Lower leg skin (tissue), 4 donors: ENCODE measurements at regions not wholly inside any gene's neighbourhood (a gene's known extent, or its start where the extent isn't known, plus 50 kb on each side); places are given as distances from the start of the nearest gene placed in this dataset.

ENCODE experiments used
- DNase-seq, 2 donors: peaks; one replicate each; pipeline ENCODE4 v3.0.0-alpha.2; 2019; ENCODE audit warnings: low spot score in 2 of 2
- H3K4me3 ChIP-seq: fragments of 200-600 bp; sonication (generic); 2 replicates; pipeline ENCODE4 v1.5.1; 2017; ENCODE audit warnings: mild to moderate bottlenecking, low read depth; ENCODE audit not compliant: poor library complexity, severe bottlenecking
- POLR2A ChIP-seq, 2 donors: fragments of 450-650 bp; IDR thresholded peaks; one replicate each; pipeline ENCODE4 v1.6.1; 2016 to 2017; ENCODE audit warnings: antibody characterized with exemption in 2 of 2, mild to moderate bottlenecking in 1 of 2, moderate library complexity in 1 of 2
- WGBS, 2 donors: methylation state at CpG; one replicate each; pipeline ENCODE4 v1.1.5; 2018; 5-methylcytosine and 5-hydroxymethylcytosine counted together
- intact Hi-C: fragments of 100-400 bp; cut with DNase I; formaldehyde crosslinking; loops from one replicate; pipeline ENCODE4 v1.15.0; 2023; ENCODE audit warnings: low total_unique reads
- TF ChIP-seq, protein P1 (sequence below), 3 donors: fragments of 450-650 bp; IDR thresholded peaks; one replicate each; pipeline ENCODE4 v1.5.1; 2016; ENCODE audit warnings: antibody characterized with exemption in 3 of 3, mild to moderate bottlenecking in 3 of 3, moderate library complexity in 2 of 3

DNA sequence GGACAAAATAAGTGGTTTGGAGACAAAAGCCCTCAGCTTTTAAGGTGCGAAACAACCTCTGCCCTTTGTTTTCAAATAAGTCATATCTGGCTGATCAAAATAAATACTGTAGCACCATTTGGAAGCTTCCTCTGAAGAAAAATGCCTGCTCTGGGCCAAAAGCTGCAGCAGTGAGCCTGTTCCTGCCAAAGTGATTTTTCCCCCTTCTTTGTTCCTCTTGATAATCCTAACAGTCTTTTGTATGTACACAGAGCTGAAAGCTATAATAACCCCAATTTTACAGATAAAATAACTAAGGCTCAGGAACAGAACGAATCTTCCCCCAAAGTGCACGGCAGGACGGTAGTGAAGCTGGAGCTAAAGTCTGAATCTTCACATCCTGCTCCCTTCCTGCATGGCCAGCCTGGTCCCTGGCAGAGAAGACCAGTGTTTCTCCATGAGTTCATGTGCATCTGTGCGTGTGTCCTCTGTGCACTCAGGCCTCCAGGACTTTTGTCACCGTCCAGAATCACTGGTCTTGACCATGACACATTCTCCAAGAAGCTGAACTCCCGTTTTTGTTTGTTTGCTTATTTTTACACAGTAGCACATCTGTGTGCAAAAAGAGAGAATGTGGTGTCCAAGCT, 2114.1 kb upstream of the PIK3C3 start:
- DNase-seq: no peak
- 23 to 26% methylated on average over 7 of the region's 7 CpGs for WGBS, 2 donors
- H3K4me3 ChIP-seq: no peak overlapping the region
- intact Hi-C loops: no loop called here
- TF ChIP-seq, protein P1, sequence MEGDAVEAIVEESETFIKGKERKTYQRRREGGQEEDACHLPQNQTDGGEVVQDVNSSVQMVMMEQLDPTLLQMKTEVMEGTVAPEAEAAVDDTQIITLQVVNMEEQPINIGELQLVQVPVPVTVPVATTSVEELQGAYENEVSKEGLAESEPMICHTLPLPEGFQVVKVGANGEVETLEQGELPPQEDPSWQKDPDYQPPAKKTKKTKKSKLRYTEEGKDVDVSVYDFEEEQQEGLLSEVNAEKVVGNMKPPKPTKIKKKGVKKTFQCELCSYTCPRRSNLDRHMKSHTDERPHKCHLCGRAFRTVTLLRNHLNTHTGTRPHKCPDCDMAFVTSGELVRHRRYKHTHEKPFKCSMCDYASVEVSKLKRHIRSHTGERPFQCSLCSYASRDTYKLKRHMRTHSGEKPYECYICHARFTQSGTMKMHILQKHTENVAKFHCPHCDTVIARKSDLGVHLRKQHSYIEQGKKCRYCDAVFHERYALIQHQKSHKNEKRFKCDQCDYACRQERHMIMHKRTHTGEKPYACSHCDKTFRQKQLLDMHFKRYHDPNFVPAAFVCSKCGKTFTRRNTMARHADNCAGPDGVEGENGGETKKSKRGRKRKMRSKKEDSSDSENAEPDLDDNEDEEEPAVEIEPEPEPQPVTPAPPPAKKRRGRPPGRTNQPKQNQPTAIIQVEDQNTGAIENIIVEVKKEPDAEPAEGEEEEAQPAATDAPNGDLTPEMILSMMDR (IDR thresholded peaks at IDR 0.05): no peak
- TF ChIP-seq POLR2A (IDR thresholded peaks at IDR 0.05): no peak

DNA sequence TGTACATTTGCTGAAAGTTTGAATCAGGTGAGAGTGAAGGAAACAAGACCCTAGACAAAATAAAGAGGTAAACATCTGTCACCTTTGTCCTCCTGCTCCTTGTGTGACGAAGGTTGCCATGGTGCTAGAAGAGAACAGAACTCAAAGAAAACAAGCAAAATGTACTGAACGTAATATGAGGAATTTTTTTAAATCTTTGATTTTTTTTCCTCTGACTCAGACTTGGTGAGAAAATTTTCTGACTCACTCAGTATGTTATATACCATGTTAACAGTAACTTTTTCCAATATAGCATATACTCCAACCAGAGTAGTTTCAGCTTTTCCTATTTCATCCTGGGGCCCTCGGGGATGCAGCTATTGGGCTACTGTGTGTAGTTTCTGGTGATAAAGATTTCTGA, 2114.6 kb upstream of the PIK3C3 start:
- no peak overlapping the region for H3K4me3 ChIP-seq
- TF ChIP-seq, protein P1 (IDR thresholded peaks at IDR 0.05): no peak
- no peak for TF ChIP-seq POLR2A (IDR thresholded peaks at IDR 0.05)

DNA sequence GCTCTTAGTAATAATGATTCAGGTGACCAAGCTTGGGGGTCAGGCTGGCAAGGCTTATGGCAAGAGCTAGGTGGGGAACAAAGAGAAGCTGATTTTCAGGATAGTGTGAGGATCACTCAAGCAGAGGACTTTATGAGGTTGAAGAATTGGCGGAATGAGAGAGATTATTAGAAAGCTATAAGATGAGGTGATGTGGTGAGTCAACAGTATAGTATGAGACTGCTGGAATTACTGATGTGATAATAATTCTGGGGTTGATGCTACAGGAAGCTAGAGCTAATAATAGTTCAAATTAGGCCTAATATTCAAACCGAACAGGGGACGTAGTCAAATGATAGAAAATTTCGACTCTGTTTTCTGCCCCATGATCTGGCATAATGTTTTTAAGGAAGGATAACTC, 2115.3 kb upstream of the PIK3C3 start:
- intact Hi-C loops: no loop called here
- no peak overlapping the region for H3K4me3 ChIP-seq
- TF ChIP-seq, protein P1 (IDR thresholded peaks at IDR 0.05): no peak
- no peak for TF ChIP-seq POLR2A (IDR thresholded peaks at IDR 0.05)
- DNase-seq: no peak
- WGBS, 2 donors: 91 to 93% methylated on average over 4 of the region's 4 CpGs

More for the DNA sequence above, 2114.6 kb upstream of the PIK3C3 start:
- 82 to 84% methylated on average over 3 of the region's 3 CpGs for WGBS, 2 donors
- DNase-seq: no peak
- intact Hi-C loops: no loop called here

DNA sequence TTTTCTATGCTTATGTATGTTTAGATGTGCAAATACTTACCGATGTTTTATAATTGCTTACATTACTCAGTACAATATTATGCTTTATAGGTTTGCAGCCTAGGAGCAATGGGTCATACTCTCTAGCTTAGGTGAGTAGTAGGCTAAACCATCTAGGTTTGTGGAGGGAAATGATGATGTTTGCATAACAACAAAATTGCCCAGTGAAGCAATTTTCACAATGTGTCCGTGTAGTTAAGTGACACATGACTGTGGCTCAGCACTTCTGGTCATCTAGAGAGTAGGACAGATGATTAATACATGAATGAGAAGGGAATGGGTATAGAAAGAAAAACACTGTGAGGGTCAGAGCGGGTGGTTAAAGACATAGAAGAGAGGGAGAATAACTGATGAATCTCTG, 2116.2 kb upstream of the PIK3C3 start:
- 91 to 96% methylated on average over 3 of the region's 3 CpGs for WGBS, 2 donors
- TF ChIP-seq, protein P1 (IDR thresholded peaks at IDR 0.05): no peak
- TF ChIP-seq POLR2A (IDR thresholded peaks at IDR 0.05): no peak
- H3K4me3 ChIP-seq: no peak overlapping the region

DNA sequence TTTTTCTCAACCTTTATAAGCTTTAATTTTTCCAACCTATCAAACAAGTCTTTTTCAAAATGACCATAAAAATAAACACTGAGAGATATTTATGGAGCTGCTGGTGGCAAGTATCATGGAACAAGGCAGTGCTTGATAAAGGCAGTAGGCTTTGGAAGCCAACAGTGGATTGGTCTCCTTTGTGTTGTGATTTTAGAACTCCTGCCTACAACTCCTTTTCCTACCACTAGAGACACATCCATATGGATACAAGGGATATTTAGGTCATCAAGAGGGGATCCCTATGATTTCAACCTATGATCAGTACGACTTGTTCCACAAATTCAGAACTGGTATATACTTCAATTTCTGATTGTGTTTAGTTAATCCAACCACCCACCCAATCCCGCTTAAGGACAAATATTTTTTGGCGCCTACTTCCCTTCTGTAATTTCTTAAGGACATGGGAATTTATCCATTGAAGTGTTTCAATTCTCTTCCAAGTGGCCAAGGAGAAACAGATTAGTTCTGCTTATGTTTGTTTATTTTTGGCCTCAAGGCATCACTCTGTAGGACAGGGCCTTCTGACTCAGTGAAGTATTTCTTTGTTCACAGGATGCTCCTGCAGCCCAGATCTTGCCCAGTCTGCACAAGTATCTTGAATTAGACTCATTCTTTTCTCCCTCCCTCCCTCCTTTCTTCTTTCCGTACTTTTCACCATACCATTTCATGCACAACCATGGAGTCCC, 2119.6 kb upstream of the PIK3C3 start:
- TF ChIP-seq, protein P1 (IDR thresholded peaks at IDR 0.05): no peak
- no peak overlapping the region for H3K4me3 ChIP-seq
- intact Hi-C loops: no loop called here
- no peak for DNase-seq
- WGBS, 2 donors: 85 to 86% methylated on average over 4 of the region's 4 CpGs

More for the DNA sequence above, 2116.2 kb upstream of the PIK3C3 start:
- no peak for DNase-seq
- intact Hi-C loops: no loop called here
